ENCODE measurements at regions not wholly inside any gene's neighbourhood (a gene's known extent, or its start where the extent isn't known, plus 50 kb on each side); places are given as distances from the start of the nearest gene placed in this dataset.

DNA sequence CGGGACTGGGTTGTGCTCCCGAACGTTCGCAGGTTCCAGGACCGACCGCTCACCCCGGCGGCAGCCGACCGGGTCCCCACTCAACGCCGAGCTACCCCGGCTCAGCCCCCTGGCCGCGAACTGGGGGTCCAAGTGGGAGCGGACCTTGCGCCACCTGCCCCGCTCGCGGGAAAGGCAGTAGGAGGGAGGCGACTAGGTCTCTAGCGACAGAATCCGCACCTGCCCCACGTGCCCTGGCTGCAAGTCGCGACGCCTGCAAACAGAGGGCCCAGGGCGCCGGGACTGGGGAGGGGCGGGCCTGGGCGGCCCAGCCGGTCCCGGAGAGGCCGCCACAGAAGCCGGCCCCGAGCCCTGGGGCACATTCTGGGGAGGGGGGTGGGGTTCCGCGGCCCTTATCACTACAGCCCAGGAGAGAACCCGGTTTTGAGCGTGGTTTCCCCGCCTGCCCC lies 239.2 kb upstream of the CPNE8 start:
- H3K36me3 Mint-ChIP-seq (ENCODE audit: unreplicated experiment): peaks cover 9% of the 10 kb centered on the region
- DNase-seq: peak; percentile 17
- H3K27ac Mint-ChIP-seq (ENCODE audit: unreplicated experiment): no peak overlapping the region
- TF ChIP-seq, protein P1, sequence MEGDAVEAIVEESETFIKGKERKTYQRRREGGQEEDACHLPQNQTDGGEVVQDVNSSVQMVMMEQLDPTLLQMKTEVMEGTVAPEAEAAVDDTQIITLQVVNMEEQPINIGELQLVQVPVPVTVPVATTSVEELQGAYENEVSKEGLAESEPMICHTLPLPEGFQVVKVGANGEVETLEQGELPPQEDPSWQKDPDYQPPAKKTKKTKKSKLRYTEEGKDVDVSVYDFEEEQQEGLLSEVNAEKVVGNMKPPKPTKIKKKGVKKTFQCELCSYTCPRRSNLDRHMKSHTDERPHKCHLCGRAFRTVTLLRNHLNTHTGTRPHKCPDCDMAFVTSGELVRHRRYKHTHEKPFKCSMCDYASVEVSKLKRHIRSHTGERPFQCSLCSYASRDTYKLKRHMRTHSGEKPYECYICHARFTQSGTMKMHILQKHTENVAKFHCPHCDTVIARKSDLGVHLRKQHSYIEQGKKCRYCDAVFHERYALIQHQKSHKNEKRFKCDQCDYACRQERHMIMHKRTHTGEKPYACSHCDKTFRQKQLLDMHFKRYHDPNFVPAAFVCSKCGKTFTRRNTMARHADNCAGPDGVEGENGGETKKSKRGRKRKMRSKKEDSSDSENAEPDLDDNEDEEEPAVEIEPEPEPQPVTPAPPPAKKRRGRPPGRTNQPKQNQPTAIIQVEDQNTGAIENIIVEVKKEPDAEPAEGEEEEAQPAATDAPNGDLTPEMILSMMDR (IDR thresholded peaks at IDR 0.05; ENCODE audit: partially characterized antibody, unreplicated experiment): no peak
- H3K4me3 Mint-ChIP-seq (ENCODE audit: unreplicated experiment): peak overlapping the region; percentile 85
- peaks cover 5% of the 10 kb centered on the region for H3K27me3 Mint-ChIP-seq (ENCODE audit: unreplicated experiment)
- H3K4me1 Mint-ChIP-seq (ENCODE audit: low read depth, unreplicated experiment): no peaks in the 10 kb centered on the region
- peaks cover 3% of the 10 kb centered on the region for H3K9me3 Mint-ChIP-seq (ENCODE audit: unreplicated experiment)

DNA sequence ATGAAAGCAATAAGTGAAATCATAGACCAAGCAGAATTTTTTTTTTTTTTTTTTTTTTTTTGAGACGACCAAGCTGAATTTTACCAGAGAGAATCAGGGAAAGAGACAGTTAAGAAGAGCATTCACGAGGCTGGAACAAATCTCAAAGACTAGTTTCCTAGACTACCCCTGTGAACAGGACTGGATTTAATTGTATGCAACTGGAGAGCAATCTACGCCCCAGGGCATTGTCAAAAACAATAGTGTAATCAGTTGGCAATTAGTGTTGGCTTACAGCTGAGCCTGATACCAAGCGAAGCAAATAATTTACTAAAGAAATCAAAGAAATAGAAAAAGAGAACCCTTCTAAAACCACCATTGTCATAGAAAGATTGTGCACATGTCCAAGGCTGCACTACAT lies 232.9 kb upstream of the CPNE8 start:
- no peaks in the 10 kb centered on the region for H3K9me3 Mint-ChIP-seq (ENCODE audit: unreplicated experiment)

DNA sequence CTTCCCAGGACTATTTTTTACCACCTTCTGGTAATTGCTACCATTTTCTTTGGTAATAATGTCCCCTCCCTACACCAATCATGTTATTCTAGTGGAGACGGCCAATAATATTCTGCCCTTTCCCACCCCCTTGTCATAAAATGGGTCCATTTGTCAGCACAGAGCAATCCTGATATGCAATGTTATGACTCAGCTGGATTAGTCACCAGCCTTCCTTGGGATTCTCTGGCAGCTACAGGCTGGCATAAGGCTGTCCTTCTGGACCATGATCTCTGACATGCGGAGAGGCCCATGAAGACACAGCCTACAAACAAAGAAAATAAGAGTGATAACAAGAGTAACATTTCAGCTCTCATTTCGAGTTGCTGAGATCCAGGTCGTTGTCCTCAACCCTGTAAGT lies 222.0 kb upstream of the CPNE8 start:
- Mint-ChIP-seq H3K27me3 (ENCODE audit: unreplicated experiment) (no peaks in the 10 kb centered on the region), H3K4me1 (ENCODE audit: low read depth, unreplicated experiment) (peaks cover 2% of the 10 kb centered on the region), H3K9me3 (ENCODE audit: unreplicated experiment) (no peaks in the 10 kb centered on the region), H3K27ac (ENCODE audit: unreplicated experiment) (no peak overlapping the region), H3K36me3 (ENCODE audit: unreplicated experiment) (no peaks in the 10 kb centered on the region), H3K4me3 (ENCODE audit: unreplicated experiment) (no peak overlapping the region)
- no peak for DNase-seq
- TF ChIP-seq, protein P1 (IDR thresholded peaks at IDR 0.05; ENCODE audit: partially characterized antibody, unreplicated experiment): no peak

More for the DNA sequence above, 232.9 kb upstream of the CPNE8 start:
- H3K36me3 Mint-ChIP-seq (ENCODE audit: unreplicated experiment): no peaks in the 10 kb centered on the region
- DNase-seq: no peak
- H3K4me3 Mint-ChIP-seq (ENCODE audit: unreplicated experiment): no peak overlapping the region
- no peak overlapping the region for H3K27ac Mint-ChIP-seq (ENCODE audit: unreplicated experiment)
- peaks cover 3% of the 10 kb centered on the region for H3K4me1 Mint-ChIP-seq (ENCODE audit: low read depth, unreplicated experiment)
- no peaks in the 10 kb centered on the region for H3K27me3 Mint-ChIP-seq (ENCODE audit: unreplicated experiment)
- TF ChIP-seq, protein P1 (IDR thresholded peaks at IDR 0.05; ENCODE audit: partially characterized antibody, unreplicated experiment): no peak

DNA sequence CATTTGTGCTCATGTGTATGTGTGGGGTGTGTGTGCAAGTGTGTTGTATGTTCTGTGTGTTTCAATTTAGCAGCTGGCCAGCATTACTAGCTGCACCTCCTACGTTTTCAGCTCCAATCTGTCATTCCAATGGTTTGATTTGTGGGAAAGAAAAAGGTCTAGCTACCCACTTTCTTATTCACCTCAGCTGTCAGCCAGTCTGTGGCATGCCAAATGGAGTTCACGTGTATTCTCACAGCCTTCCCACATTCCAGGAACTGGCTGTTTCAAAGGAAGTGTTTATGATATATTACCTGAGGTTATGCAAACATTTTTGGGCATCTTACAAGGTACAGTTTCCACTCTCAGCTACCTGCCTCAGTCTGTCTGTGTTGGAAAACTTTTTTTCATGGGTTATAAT lies 220.2 kb upstream of the CPNE8 start:
- DNase-seq: no peak
- H3K27ac Mint-ChIP-seq (ENCODE audit: unreplicated experiment): no peak overlapping the region
- H3K4me3 Mint-ChIP-seq (ENCODE audit: unreplicated experiment): no peak overlapping the region

DNA sequence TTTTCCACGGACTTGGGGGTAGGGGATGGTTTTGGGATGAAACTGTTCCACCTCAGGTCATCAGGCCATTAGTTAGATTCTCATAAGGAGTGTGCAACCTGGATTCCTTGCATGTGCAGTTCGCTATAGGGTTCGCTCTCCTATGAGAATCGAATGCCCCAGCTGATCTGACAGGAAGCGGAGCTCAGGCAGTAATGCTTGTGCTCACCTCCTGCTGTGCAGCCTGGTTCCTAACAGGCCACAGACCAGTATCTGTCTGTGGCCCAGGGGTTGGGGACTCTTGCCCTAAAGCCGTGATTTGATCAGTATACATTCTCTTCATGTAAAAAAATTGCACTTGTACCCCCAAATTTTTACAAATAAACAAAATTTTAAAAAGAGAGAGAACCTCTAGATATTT lies 219.4 kb upstream of the CPNE8 start:
- TF ChIP-seq, protein P1 (IDR thresholded peaks at IDR 0.05; ENCODE audit: partially characterized antibody, unreplicated experiment): no peak
- H3K9me3 Mint-ChIP-seq (ENCODE audit: unreplicated experiment): no peaks in the 10 kb centered on the region
- H3K27ac Mint-ChIP-seq (ENCODE audit: unreplicated experiment): no peak overlapping the region
- no peak for DNase-seq
- no peaks in the 10 kb centered on the region for H3K27me3 Mint-ChIP-seq (ENCODE audit: unreplicated experiment)
- H3K4me1 Mint-ChIP-seq (ENCODE audit: low read depth, unreplicated experiment): peaks cover 4% of the 10 kb centered on the region
- no peak overlapping the region for H3K4me3 Mint-ChIP-seq (ENCODE audit: unreplicated experiment)
- no peaks in the 10 kb centered on the region for H3K36me3 Mint-ChIP-seq (ENCODE audit: unreplicated experiment)

More for the DNA sequence above, 220.2 kb upstream of the CPNE8 start:
- no peaks in the 10 kb centered on the region for H3K36me3 Mint-ChIP-seq (ENCODE audit: unreplicated experiment)
- H3K9me3 Mint-ChIP-seq (ENCODE audit: unreplicated experiment): no peaks in the 10 kb centered on the region
- no peaks in the 10 kb centered on the region for H3K27me3 Mint-ChIP-seq (ENCODE audit: unreplicated experiment)
- peaks cover 4% of the 10 kb centered on the region for H3K4me1 Mint-ChIP-seq (ENCODE audit: low read depth, unreplicated experiment)
- TF ChIP-seq, protein P1 (IDR thresholded peaks at IDR 0.05; ENCODE audit: partially characterized antibody, unreplicated experiment): no peak

Data from glutamatergic neuron (in vitro differentiated cells).